ENCODE measurements at regions not wholly inside any gene's neighbourhood (a gene's known extent, or its start where the extent isn't known, plus 50 kb on each side); places are given as distances from the start of the nearest gene placed in this dataset.

- no peaks in the 10 kb centered on the region for H4K20me1 ChIP-seq (ENCODE audit: insufficient read depth, poor library complexity, severe bottlenecking)
- H3K27ac ChIP-seq, result no peak overlapping the region
- 68% methylated on average over 6 of the region's 6 CpGs for WGBS (ENCODE audit: low lambda C conversion rate, missing lambda C conversion rate)
- H3K9me3 ChIP-seq (ENCODE audit: low read depth), result no peaks in the 10 kb centered on the region
- H3K36me3 ChIP-seq (replicated peaks; ENCODE audit: insufficient read depth, low read depth), result no peaks in the 10 kb centered on the region
- H3K79me2 ChIP-seq, result no peaks in the 10 kb centered on the region
- no peaks in the 10 kb centered on the region for H3K4me1 ChIP-seq (ENCODE audit: insufficient read depth)
- H3K27me3 ChIP-seq, result no peaks in the 10 kb centered on the region
- no peak for TF ChIP-seq CTCF (IDR thresholded peaks at IDR 0.05; ENCODE audit: poor library complexity)
- TF ChIP-seq EZH2 (IDR thresholded peaks at IDR 0.05; ENCODE audit: borderline replicate concordance), result no peak
- TF ChIP-seq EZH2phosphoT487 (IDR thresholded peaks at IDR 0.05; ENCODE audit: low read depth, severe bottlenecking, unreplicated experiment), result peak; percentile 35
- H3K4me2 ChIP-seq, result no peak overlapping the region
- H3K9me2 ChIP-seq (replicated peaks; ENCODE audit: insufficient read depth), result no peaks in the 10 kb centered on the region
- no peak for DNase-seq (ENCODE audit: low spot score)
- H3K4me3 ChIP-seq, result no peak overlapping the region
- H2AFZ ChIP-seq, result no peak overlapping the region
Observed at GRCh38 chr1:239718997-239719628, 332.7 kb downstream of the CHRM3 start.

GRCh38 chr1:239719642-239720258 lies 333.4 kb downstream of the CHRM3 start:
- H3K4me2 ChIP-seq, result no peak overlapping the region
- H3K4me3 ChIP-seq, result no peak overlapping the region
- TF ChIP-seq EZH2 (IDR thresholded peaks at IDR 0.05; ENCODE audit: borderline replicate concordance), result no peak
- no peak for TF ChIP-seq EZH2phosphoT487 (IDR thresholded peaks at IDR 0.05; ENCODE audit: low read depth, severe bottlenecking, unreplicated experiment)
- no peak for TF ChIP-seq CTCF (IDR thresholded peaks at IDR 0.05; ENCODE audit: poor library complexity)
- no peaks in the 10 kb centered on the region for H3K9me2 ChIP-seq (replicated peaks; ENCODE audit: insufficient read depth)
- DNase-seq (ENCODE audit: low spot score), result no peak
- no peak overlapping the region for H3K27ac ChIP-seq
- H3K79me2 ChIP-seq, result no peaks in the 10 kb centered on the region
- no peak overlapping the region for H2AFZ ChIP-seq
- H4K20me1 ChIP-seq (ENCODE audit: insufficient read depth, poor library complexity, severe bottlenecking), result no peaks in the 10 kb centered on the region
- H3K4me1 ChIP-seq (ENCODE audit: insufficient read depth), result no peaks in the 10 kb centered on the region
- H3K27me3 ChIP-seq, result no peaks in the 10 kb centered on the region
- H3K9me3 ChIP-seq (ENCODE audit: low read depth), result no peaks in the 10 kb centered on the region
- 82% methylated on average over 11 of the region's 11 CpGs for WGBS (ENCODE audit: low lambda C conversion rate, missing lambda C conversion rate)
- no peaks in the 10 kb centered on the region for H3K36me3 ChIP-seq (replicated peaks; ENCODE audit: insufficient read depth, low read depth)

- no peaks in the 10 kb centered on the region for H3K9me2 ChIP-seq (replicated peaks; ENCODE audit: insufficient read depth)
- H2AFZ ChIP-seq, result no peak overlapping the region
- H3K27me3 ChIP-seq, result no peaks in the 10 kb centered on the region
- H3K4me1 ChIP-seq (ENCODE audit: insufficient read depth), result no peaks in the 10 kb centered on the region
- no peak overlapping the region for H3K27ac ChIP-seq
- TF ChIP-seq EZH2phosphoT487 (IDR thresholded peaks at IDR 0.05; ENCODE audit: low read depth, severe bottlenecking, unreplicated experiment) (no peak), EZH2 (IDR thresholded peaks at IDR 0.05; ENCODE audit: borderline replicate concordance) (no peak), CTCF (IDR thresholded peaks at IDR 0.05; ENCODE audit: poor library complexity) (no peak)
- no peaks in the 10 kb centered on the region for H3K36me3 ChIP-seq (replicated peaks; ENCODE audit: insufficient read depth, low read depth)
- H3K79me2 ChIP-seq, result no peaks in the 10 kb centered on the region
- no peaks in the 10 kb centered on the region for H4K20me1 ChIP-seq (ENCODE audit: insufficient read depth, poor library complexity, severe bottlenecking)
- no peak for DNase-seq (ENCODE audit: low spot score)
- no peak overlapping the region for H3K4me3 ChIP-seq
- H3K4me2 ChIP-seq, result no peak overlapping the region
- WGBS (ENCODE audit: low lambda C conversion rate, missing lambda C conversion rate), result 93% methylated on average over 1 of the region's 1 CpG
- H3K9me3 ChIP-seq (ENCODE audit: low read depth), result no peaks in the 10 kb centered on the region
Observed at GRCh38 chr1:239722035-239722434, 335.7 kb downstream of the CHRM3 start.

Data from hepatocyte (in vitro differentiated cells).